H1 (cell line): ENCODE measurements at regions not wholly inside any gene's neighbourhood (a gene's known extent, or its start where the extent isn't known, plus 50 kb on each side); places are given as distances from the start of the nearest gene placed in this dataset.

Experiments
- BRCA1 ChIP-seq: IDR thresholded peaks from 2 replicates; pipeline ENCODE4 v1.6.1; 2012; ENCODE audit warnings: low read depth, low read length, improper control_type of control experiment
- CBX5 ChIP-seq: fragments of 300-800, 300-1000 bp; sonication (generic); IDR thresholded peaks from 2 replicates; pipeline ENCODE4 v1.7.1; 2016; ENCODE audit warnings: antibody characterized with exemption, low read length, low read depth
- CREB1 ChIP-seq: IDR thresholded peaks from 2 replicates; pipeline ENCODE4 v1.6.1; 2012; ENCODE audit warnings: inconsistent platforms
- GABPA ChIP-seq: IDR thresholded peaks from 2 replicates; pipeline ENCODE4 v1.6.1; 2011; ENCODE audit warnings: mild to moderate bottlenecking, low read length, moderate library complexity, borderline replicate concordance; ENCODE audit not compliant: insufficient read depth
- GTF2F1 ChIP-seq: IDR thresholded peaks from 2 replicates; pipeline ENCODE4 v1.6.1; 2012; ENCODE audit warnings: low read depth, low read length, improper control_type of control experiment, borderline replicate concordance
- SAP30 ChIP-seq: fragments of 300-600 bp; sonication (generic); IDR thresholded peaks from 2 replicates; pipeline ENCODE4 v1.7.1; 2012; ENCODE audit warnings: low read length, moderate library complexity, mild to moderate bottlenecking, inconsistent platforms; ENCODE audit not compliant: insufficient read depth, insufficient replicate concordance
- TF ChIP-seq, protein P1 (sequence below): fragments of 300-600 bp; sonication (generic); IDR thresholded peaks from 2 replicates; pipeline ENCODE4 v1.7.1; 2012; ENCODE audit warnings: low read length, moderate library complexity, mild to moderate bottlenecking, inconsistent platforms; ENCODE audit not compliant: insufficient replicate concordance
- TF ChIP-seq, protein P2 (sequence below): IDR thresholded peaks from 2 replicates; pipeline ENCODE4 v1.6.1; 2012; ENCODE audit warnings: inconsistent platforms
- TF ChIP-seq, protein P3 (sequence below): IDR thresholded peaks from 2 replicates; pipeline ENCODE4 v1.6.1; 2012; ENCODE audit warnings: inconsistent platforms

DNA sequence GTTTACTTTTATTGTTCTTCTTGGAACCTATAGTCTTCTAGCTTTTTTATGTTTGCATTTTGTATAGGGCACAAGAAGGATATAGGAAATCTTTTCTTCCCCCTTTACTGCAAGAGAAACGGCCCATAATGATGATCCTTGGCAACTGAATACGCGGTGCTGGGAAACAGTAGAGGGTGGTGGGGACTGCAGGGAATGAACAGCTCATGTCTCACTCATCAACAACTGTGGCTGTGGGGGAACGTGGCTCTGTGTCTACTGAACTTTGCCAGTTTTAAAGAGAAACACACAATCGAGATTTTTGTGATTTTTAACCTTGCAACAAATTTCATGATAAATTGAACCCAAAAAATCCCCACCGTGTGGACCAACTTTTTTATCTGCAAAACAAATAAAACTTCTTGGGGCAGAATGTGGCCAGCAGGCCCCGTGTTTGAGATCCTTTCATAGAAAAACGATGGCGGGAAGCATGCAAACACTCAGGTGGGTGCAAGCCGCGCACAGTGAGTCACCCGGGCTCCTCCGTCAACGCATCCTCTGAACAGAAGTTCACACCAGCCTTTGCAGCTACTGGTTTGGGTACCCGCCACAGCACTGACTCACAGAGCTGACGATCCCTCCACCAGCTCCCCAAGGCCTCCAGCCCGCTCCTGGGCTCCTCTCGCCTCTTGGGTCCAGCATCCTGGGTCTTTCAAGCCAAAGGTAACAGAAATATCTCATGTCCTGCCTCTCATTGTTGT lies 149.3 kb downstream of the COL6A3 start (continued):
- TF ChIP-seq, protein P1, sequence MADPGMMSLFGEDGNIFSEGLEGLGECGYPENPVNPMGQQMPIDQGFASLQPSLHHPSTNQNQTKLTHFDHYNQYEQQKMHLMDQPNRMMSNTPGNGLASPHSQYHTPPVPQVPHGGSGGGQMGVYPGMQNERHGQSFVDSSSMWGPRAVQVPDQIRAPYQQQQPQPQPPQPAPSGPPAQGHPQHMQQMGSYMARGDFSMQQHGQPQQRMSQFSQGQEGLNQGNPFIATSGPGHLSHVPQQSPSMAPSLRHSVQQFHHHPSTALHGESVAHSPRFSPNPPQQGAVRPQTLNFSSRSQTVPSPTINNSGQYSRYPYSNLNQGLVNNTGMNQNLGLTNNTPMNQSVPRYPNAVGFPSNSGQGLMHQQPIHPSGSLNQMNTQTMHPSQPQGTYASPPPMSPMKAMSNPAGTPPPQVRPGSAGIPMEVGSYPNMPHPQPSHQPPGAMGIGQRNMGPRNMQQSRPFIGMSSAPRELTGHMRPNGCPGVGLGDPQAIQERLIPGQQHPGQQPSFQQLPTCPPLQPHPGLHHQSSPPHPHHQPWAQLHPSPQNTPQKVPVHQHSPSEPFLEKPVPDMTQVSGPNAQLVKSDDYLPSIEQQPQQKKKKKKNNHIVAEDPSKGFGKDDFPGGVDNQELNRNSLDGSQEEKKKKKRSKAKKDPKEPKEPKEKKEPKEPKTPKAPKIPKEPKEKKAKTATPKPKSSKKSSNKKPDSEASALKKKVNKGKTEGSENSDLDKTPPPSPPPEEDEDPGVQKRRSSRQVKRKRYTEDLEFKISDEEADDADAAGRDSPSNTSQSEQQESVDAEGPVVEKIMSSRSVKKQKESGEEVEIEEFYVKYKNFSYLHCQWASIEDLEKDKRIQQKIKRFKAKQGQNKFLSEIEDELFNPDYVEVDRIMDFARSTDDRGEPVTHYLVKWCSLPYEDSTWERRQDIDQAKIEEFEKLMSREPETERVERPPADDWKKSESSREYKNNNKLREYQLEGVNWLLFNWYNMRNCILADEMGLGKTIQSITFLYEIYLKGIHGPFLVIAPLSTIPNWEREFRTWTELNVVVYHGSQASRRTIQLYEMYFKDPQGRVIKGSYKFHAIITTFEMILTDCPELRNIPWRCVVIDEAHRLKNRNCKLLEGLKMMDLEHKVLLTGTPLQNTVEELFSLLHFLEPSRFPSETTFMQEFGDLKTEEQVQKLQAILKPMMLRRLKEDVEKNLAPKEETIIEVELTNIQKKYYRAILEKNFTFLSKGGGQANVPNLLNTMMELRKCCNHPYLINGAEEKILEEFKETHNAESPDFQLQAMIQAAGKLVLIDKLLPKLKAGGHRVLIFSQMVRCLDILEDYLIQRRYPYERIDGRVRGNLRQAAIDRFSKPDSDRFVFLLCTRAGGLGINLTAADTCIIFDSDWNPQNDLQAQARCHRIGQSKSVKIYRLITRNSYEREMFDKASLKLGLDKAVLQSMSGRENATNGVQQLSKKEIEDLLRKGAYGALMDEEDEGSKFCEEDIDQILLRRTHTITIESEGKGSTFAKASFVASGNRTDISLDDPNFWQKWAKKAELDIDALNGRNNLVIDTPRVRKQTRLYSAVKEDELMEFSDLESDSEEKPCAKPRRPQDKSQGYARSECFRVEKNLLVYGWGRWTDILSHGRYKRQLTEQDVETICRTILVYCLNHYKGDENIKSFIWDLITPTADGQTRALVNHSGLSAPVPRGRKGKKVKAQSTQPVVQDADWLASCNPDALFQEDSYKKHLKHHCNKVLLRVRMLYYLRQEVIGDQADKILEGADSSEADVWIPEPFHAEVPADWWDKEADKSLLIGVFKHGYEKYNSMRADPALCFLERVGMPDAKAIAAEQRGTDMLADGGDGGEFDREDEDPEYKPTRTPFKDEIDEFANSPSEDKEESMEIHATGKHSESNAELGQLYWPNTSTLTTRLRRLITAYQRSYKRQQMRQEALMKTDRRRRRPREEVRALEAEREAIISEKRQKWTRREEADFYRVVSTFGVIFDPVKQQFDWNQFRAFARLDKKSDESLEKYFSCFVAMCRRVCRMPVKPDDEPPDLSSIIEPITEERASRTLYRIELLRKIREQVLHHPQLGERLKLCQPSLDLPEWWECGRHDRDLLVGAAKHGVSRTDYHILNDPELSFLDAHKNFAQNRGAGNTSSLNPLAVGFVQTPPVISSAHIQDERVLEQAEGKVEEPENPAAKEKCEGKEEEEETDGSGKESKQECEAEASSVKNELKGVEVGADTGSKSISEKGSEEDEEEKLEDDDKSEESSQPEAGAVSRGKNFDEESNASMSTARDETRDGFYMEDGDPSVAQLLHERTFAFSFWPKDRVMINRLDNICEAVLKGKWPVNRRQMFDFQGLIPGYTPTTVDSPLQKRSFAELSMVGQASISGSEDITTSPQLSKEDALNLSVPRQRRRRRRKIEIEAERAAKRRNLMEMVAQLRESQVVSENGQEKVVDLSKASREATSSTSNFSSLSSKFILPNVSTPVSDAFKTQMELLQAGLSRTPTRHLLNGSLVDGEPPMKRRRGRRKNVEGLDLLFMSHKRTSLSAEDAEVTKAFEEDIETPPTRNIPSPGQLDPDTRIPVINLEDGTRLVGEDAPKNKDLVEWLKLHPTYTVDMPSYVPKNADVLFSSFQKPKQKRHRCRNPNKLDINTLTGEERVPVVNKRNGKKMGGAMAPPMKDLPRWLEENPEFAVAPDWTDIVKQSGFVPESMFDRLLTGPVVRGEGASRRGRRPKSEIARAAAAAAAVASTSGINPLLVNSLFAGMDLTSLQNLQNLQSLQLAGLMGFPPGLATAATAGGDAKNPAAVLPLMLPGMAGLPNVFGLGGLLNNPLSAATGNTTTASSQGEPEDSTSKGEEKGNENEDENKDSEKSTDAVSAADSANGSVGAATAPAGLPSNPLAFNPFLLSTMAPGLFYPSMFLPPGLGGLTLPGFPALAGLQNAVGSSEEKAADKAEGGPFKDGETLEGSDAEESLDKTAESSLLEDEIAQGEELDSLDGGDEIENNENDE: no peak
- TF ChIP-seq CBX5: no peak
- TF ChIP-seq BRCA1: no peak
- TF ChIP-seq, protein P2, sequence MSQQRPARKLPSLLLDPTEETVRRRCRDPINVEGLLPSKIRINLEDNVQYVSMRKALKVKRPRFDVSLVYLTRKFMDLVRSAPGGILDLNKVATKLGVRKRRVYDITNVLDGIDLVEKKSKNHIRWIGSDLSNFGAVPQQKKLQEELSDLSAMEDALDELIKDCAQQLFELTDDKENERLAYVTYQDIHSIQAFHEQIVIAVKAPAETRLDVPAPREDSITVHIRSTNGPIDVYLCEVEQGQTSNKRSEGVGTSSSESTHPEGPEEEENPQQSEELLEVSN: no peak
- no peak for TF ChIP-seq SAP30
- TF ChIP-seq GABPA: no peak
- no peak for TF ChIP-seq CREB1
- TF ChIP-seq, protein P3, sequence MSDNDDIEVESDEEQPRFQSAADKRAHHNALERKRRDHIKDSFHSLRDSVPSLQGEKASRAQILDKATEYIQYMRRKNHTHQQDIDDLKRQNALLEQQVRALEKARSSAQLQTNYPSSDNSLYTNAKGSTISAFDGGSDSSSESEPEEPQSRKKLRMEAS: no peak
- no peak for TF ChIP-seq GTF2F1
